ENCODE measurements at regions not wholly inside any gene's neighbourhood (a gene's known extent, or its start where the extent isn't known, plus 50 kb on each side); places are given as distances from the start of the nearest gene placed in this dataset.
"Not testable (repeated sequence)": the region's sequence is repeated elsewhere in the genome, so short reads cannot be mapped to it uniquely, and the experiment has no call there.

GRCh38 chr6:94190030-94190429 lies 770.7 kb upstream of the EPHA7 start:
- TF ChIP-seq CTCF (IDR thresholded peaks at IDR 0.05; ENCODE audit: insufficient read depth, low read length): no peak
- no peak for DNase-seq (ENCODE audit: low read depth)

GRCh38 chr6:94184666-94185464 lies 765.5 kb upstream of the EPHA7 start:
- no peak overlapping the region for H3K4me3 ChIP-seq (ENCODE audit: low read depth, low read length)
- no peak for TF ChIP-seq CTCF (IDR thresholded peaks at IDR 0.05; ENCODE audit: insufficient read depth, low read length)
- DNase-seq (ENCODE audit: low read depth): no peak

More at GRCh38 chr6:94190030-94190429, 770.7 kb upstream of the EPHA7 start:
- H3K4me3 ChIP-seq (ENCODE audit: low read depth, low read length): no peak overlapping the region

- no peak for DNase-seq (ENCODE audit: low read depth)
- no peak overlapping the region for H3K4me3 ChIP-seq (ENCODE audit: low read depth, low read length)
- no peak for TF ChIP-seq CTCF (IDR thresholded peaks at IDR 0.05; ENCODE audit: insufficient read depth, low read length)
Observed at GRCh38 chr6:94177429-94177828, 758.1 kb upstream of the EPHA7 start.

GRCh38 chr6:94175465-94175864 lies 756.1 kb upstream of the EPHA7 start:
- no peak overlapping the region for H3K4me3 ChIP-seq (ENCODE audit: low read depth, low read length)
- TF ChIP-seq CTCF (IDR thresholded peaks at IDR 0.05; ENCODE audit: insufficient read depth, low read length): no peak
- no peak for DNase-seq (ENCODE audit: low read depth)

GRCh38 chr6:94163877-94164276 lies 744.5 kb upstream of the EPHA7 start:
- no peak for TF ChIP-seq CTCF (IDR thresholded peaks at IDR 0.05; ENCODE audit: insufficient read depth, low read length)
- H3K4me3 ChIP-seq (ENCODE audit: low read depth, low read length): no peak overlapping the region
- DNase-seq (ENCODE audit: low read depth): no peak

- no peak overlapping the region for H3K4me3 ChIP-seq (ENCODE audit: low read depth, low read length)
- TF ChIP-seq CTCF (IDR thresholded peaks at IDR 0.05; ENCODE audit: insufficient read depth, low read length): no peak
- no peak for DNase-seq (ENCODE audit: low read depth)
Observed at GRCh38 chr6:94150886-94151285, 731.5 kb upstream of the EPHA7 start.

- no peak for TF ChIP-seq CTCF (IDR thresholded peaks at IDR 0.05; ENCODE audit: insufficient read depth, low read length)
- DNase-seq (ENCODE audit: low read depth): no peak
- no peak overlapping the region for H3K4me3 ChIP-seq (ENCODE audit: low read depth, low read length)
Observed at GRCh38 chr6:94144807-94145206, 725.4 kb upstream of the EPHA7 start.

- DNase-seq (ENCODE audit: low read depth); H3K4me3 ChIP-seq (ENCODE audit: low read depth, low read length): not testable (repeated sequence)
Observed at GRCh38 chr6:94137178-94137577, 717.8 kb upstream of the EPHA7 start.

Data from fibroblast of the aortic adventitia (primary cell).